Activated CD8-positive, alpha-beta T cell treated with anti-CD3 and anti-CD28 coated beads for 36 hours (primary cell): ENCODE measurements at regions not wholly inside any gene's neighbourhood (a gene's known extent, or its start where the extent isn't known, plus 50 kb on each side); places are given as distances from the start of the nearest gene placed in this dataset.
"Not testable (repeated sequence)": the region's sequence is repeated elsewhere in the genome, so short reads cannot be mapped to it uniquely, and the experiment has no call there.

ENCODE experiments used
- ATAC-seq: fragments of 200-7000 bp; cut with Tn5 transposase; one replicate; pipeline ENCODE4 v1.10.0; 2021; ENCODE audit warnings: mild to moderate bottlenecking, moderate library complexity
- CTCF ChIA-PET: fragments of 350-600 bp; sonication (Branson Sonifier 250); formaldehyde crosslinking; loops from one replicate; lab custom pipeline; 2021; ENCODE audit warnings: antibody characterized with exemption; lab: Charles Lee
- POLR2A ChIA-PET: fragments of 350-600 bp; sonication (Branson Sonifier 250); formaldehyde crosslinking; loops from one replicate; lab custom pipeline; 2021; ENCODE audit warnings: antibody characterized with exemption; lab: Charles Lee
- DNase-seq: peaks from one replicate; pipeline ENCODE4 v3.0.0-alpha.2; 2020
- H3K27ac Mint-ChIP-seq: one replicate; pipeline ENCODE4 v1.8.0; 2021; ENCODE audit warnings: mild to moderate bottlenecking, mixed read lengths
- H3K27me3 Mint-ChIP-seq: one replicate; pipeline ENCODE4 v1.8.0; 2021; ENCODE audit warnings: mixed read lengths
- H3K36me3 Mint-ChIP-seq: one replicate; pipeline ENCODE4 v1.8.0; 2021; ENCODE audit warnings: low read depth, mixed read lengths
- H3K4me1 Mint-ChIP-seq: one replicate; pipeline ENCODE4 v1.8.0; 2021; ENCODE audit warnings: low read depth, mixed read lengths
- H3K4me3 Mint-ChIP-seq: one replicate; pipeline ENCODE4 v1.8.0; 2021; ENCODE audit warnings: mild to moderate bottlenecking, moderate library complexity, mixed read lengths
- H3K9me3 Mint-ChIP-seq: one replicate; pipeline ENCODE4 v1.8.0; 2021; ENCODE audit warnings: mixed read lengths
- intact Hi-C: fragments of 100-400 bp; cut with micrococcal nuclease; formaldehyde crosslinking; loops from one replicate; pipeline ENCODE4 v1.10.0; 2022
- TF ChIP-seq, protein P1 (sequence below): fragments of 200-600 bp; IDR thresholded peaks from one replicate; pipeline ENCODE4 v1.8.0; 2022; ENCODE audit warnings: antibody characterized with exemption, mild to moderate bottlenecking

DNA sequence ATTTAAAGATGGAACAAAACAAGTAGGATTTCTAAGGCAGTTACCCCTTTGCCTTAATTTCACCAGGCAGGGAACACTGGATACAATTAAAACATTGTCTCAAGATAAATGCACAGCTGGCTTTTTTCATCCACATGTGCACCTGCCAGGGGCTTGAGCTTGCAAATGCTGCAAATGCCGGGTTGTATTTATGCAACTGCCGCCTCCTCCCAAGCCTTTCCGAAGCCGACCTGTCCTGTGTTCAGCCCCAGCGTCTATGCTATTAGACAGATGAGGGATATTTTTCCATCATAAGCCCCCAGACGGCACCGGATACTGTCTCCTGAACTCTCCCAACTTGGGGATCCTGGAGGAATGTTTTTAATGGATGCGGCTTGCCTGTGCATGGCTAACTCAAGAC, 251.6 kb downstream of the CRLF2 start:
- DNase-seq (no peak), ATAC-seq (no peak)
- intact Hi-C loops, result no loop called here
- TF ChIP-seq, protein P1, sequence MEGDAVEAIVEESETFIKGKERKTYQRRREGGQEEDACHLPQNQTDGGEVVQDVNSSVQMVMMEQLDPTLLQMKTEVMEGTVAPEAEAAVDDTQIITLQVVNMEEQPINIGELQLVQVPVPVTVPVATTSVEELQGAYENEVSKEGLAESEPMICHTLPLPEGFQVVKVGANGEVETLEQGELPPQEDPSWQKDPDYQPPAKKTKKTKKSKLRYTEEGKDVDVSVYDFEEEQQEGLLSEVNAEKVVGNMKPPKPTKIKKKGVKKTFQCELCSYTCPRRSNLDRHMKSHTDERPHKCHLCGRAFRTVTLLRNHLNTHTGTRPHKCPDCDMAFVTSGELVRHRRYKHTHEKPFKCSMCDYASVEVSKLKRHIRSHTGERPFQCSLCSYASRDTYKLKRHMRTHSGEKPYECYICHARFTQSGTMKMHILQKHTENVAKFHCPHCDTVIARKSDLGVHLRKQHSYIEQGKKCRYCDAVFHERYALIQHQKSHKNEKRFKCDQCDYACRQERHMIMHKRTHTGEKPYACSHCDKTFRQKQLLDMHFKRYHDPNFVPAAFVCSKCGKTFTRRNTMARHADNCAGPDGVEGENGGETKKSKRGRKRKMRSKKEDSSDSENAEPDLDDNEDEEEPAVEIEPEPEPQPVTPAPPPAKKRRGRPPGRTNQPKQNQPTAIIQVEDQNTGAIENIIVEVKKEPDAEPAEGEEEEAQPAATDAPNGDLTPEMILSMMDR, result no peak
- ChIA-PET POLR2A (no interaction called here), CTCF (no interaction called here)
- Mint-ChIP-seq H3K4me1 (peaks cover 3% of the 10 kb centered on the region), H3K27ac (no peak overlapping the region), H3K4me3 (no peak overlapping the region), H3K9me3 (no peaks in the 10 kb centered on the region), H3K36me3 (no peaks in the 10 kb centered on the region), H3K27me3 (peaks cover 5% of the 10 kb centered on the region)

DNA sequence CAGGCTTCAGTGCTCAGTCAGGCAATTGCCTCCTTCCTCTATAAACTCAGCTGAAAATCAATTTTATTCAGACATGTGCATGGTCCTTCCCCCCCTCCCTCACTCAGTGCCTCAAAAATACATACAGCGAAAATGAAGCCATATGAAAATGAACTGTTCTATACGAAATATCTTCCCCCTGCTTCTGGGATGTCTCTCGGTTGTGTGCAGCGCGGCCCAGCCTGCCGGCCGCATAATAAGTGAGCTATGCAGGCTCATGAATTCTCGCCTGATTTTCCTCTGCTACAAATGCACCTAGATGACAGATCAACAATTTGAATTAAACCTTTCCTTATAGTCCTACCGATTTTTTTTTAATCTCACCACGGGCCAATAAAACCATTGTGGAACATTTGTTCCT, 252.9 kb downstream of the CRLF2 start:
- no peak overlapping the region for H3K4me3 Mint-ChIP-seq
- DNase-seq (no peak), ATAC-seq (no peak)
- H3K4me1 Mint-ChIP-seq, result peaks cover 2% of the 10 kb centered on the region
- H3K27me3 Mint-ChIP-seq, result peaks cover 5% of the 10 kb centered on the region
- ChIA-PET CTCF (no interaction called here), POLR2A (no interaction called here)
- intact Hi-C loops, result no loop called here
- H3K36me3 Mint-ChIP-seq, result no peaks in the 10 kb centered on the region
- H3K9me3 Mint-ChIP-seq, result no peaks in the 10 kb centered on the region
- TF ChIP-seq, protein P1, result no peak
- H3K27ac Mint-ChIP-seq, result no peak overlapping the region

DNA sequence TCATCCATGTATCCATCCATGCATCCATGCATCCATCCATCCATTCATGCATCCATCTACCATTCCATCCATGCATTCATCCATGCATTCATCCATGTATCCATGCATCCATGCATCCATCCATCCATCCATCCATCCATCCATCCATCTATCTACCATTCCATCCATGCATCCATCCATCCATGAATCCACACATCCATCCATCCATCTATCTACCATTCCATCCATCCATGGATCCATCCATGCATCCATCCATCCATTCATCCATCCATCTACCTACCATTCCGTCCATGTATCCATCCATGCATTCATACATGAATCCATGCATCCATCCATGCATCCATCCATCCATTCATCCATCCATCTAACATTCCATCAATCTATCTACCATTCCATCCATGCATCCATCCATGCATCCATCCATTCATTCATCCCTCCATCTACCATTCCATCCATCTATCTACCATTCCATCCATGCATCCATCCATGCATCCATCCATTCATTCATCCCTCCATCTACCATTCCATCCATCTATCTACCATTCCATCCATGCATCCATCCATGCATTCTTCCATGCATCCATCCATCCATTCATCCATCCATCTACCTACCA, 257.2 kb downstream of the CRLF2 start:
- H3K4me1 Mint-ChIP-seq, POLR2A ChIA-PET, H3K27me3 Mint-ChIP-seq, H3K4me3 Mint-ChIP-seq, H3K9me3 Mint-ChIP-seq, DNase-seq, intact Hi-C loops, CTCF ChIA-PET, ATAC-seq, H3K27ac Mint-ChIP-seq, H3K36me3 Mint-ChIP-seq: not testable (repeated sequence)

DNA sequence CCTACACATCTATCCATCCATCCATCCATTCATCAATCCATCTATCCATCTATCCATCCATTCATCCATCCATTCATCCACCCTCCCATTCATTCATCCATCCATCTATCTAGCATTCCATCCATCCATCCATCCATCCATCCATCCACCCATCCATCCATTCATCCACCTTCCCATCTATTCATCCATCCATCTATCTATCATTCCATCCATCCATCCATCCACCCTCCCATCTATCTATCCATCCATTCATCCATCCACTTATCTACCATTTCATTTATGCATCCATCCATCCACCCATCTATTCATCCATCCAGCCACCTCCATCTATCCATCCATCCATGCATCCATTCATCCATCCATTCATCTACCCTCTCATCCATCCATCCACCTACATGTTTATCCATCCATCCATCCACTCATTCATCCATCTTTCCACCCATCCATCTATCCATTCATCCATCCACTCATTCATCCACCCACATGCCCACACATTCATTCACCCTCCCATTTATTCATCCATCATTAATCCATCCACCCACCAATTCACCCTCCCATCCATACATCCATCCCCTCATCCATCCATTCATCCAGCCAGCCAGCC, 258.5 kb downstream of the CRLF2 start:
- TF ChIP-seq, protein P1, result no peak
- no peak for DNase-seq
- intact Hi-C loops, result no loop called here
- no peak for ATAC-seq
- Mint-ChIP-seq H3K27ac (no peak overlapping the region), H3K36me3 (no peaks in the 10 kb centered on the region), H3K27me3 (peaks cover 4% of the 10 kb centered on the region), H3K9me3 (no peaks in the 10 kb centered on the region), H3K4me3 (no peak overlapping the region), H3K4me1 (no peaks in the 10 kb centered on the region)
- POLR2A ChIA-PET, result no interaction called here
- CTCF ChIA-PET, result no interaction called here

DNA sequence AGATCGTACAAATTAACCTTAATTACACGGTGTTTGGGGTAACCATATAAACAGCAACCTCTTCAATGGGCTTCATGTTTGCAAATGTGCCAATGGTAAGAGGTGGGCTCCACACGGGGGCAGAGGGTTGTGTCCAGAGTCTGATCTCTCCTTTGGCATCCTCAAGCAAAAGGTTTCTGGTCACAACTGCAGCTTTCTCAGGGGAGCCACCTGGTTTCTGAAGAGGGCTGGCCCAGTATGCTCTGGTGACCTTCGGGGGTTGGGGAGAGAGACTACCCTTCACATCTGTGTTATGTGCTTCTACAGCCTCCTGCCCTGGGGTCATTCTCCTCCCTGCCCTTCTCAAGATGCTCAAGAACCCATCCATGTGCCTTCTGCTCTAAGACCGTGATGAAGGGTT, 259.6 kb downstream of the CRLF2 start:
- H3K27ac Mint-ChIP-seq, result no peak overlapping the region
- no peaks in the 10 kb centered on the region for H3K4me1 Mint-ChIP-seq
- H3K4me3 Mint-ChIP-seq, result no peak overlapping the region
- ATAC-seq (no peak), DNase-seq (no peak)
- H3K36me3 Mint-ChIP-seq, result no peaks in the 10 kb centered on the region
- intact Hi-C loops, result no loop called here
- POLR2A ChIA-PET, result no interaction called here
- H3K9me3 Mint-ChIP-seq, result no peaks in the 10 kb centered on the region
- CTCF ChIA-PET, result no interaction called here
- H3K27me3 Mint-ChIP-seq, result no peaks in the 10 kb centered on the region
- TF ChIP-seq, protein P1, result no peak

DNA sequence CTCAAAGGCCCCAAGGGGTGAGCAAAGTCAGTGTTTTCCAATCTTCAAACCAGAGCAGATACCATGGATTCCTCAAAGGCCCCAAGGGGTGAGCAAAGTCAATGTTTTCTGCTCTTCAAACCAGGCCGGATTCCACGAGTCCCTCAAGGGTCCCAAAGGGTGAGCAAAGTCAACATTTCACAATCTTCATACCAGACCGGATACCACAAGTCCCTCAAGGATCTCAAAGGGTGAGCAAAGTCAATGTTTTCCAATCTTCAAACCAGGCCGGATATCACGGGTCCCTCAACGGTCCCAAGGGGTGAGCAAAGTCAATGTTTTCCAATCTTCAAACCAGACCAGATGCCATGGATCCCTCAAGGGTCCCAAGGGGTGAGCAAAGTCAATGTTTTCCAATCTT, 265.2 kb downstream of the CRLF2 start:
- CTCF ChIA-PET, H3K9me3 Mint-ChIP-seq, DNase-seq, H3K27me3 Mint-ChIP-seq, H3K36me3 Mint-ChIP-seq, H3K4me3 Mint-ChIP-seq, intact Hi-C loops, POLR2A ChIA-PET, H3K4me1 Mint-ChIP-seq, ATAC-seq, H3K27ac Mint-ChIP-seq: not testable (repeated sequence)
